ENCODE measurements at regions not wholly inside any gene's neighbourhood (a gene's known extent, or its start where the extent isn't known, plus 50 kb on each side); places are given as distances from the start of the nearest gene placed in this dataset.
A peak's percentile ranks its signal among the peaks of the same experiment; 100 is the strongest.

DNA sequence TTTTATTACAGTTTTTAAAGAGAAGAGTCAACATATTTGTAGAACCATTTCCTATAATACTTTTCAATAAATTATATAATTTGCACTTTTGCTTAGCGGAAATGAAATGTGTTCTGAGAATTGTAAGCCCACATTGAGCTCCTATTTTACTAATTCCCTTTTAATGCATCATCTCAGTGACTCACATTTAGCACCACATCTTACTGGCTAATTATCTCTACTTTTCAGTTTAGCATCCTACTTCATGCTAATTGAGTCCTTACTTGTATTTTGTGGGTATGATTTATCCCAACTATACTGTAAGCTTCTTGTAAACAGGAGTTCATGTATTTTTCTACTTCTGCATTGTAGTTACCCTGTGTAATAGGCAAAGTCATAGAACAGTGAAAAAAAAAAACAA is 67.5 kb downstream of the TMX1 start:
- no peak for DNase-seq (ENCODE audit: low read depth in 2 of 2)

- DNase-seq (ENCODE audit: low read depth in 2 of 2): no peak
Measured at GRCh38 chr14:51308866-51309265, 68.8 kb downstream of the TMX1 start.

DNA sequence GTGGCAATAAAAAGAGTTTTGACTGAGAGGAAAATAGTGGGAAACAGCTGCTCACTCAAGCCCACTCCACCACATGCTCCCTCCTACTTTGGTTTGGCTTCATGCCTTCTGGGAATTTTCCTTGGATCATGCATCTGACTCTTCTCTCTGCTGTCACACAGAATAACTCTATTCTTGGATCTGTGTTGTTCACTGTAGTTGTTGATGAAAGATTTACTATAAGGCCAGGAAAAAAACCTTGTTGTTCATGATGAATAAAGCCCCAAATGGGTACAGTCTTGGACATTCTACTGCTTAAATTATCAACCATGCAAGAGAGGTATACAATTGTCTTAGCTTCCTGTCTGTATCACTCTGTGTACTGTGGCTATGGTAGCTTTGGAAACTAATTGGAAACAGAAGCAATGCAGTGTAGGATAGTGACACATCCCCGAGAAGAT is 70.5 kb downstream of the TMX1 start:
- DNase-seq (ENCODE audit: low read depth in 2 of 2): peak; percentile 77 to 78

DNA sequence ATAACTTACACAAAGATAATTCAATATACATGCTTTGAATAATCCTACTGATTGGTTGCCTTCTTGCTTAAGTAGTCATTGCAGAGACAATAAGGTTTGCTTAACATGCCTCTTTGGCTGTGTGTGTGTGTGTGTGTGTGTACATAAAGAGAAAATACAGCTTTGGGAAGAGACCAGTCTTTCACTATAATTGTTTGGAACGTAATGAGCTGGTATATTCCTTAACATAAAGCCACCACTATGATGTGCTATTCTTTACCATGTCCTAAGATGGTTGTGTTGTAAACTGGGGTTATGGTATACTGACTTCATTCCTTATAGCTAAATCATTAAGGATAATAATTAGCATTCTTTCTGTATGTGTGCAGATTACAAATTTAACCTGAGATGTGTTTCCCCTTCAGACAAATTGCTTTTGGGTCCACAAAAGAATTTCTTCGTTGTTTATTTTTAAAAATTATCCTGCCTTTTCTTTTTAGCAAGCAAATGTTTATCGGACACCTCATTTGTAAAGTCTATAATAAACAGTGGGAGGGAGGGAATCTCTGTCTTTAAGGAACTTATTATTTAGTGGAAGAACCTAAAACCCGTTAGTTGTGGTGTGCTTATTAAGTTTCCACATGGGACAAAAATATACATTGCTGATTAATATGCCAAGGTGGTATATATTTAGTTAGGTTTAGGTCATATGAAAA is 74.4 kb downstream of the TMX1 start:
- DNase-seq (ENCODE audit: low read depth in 2 of 2): no peak

DNA sequence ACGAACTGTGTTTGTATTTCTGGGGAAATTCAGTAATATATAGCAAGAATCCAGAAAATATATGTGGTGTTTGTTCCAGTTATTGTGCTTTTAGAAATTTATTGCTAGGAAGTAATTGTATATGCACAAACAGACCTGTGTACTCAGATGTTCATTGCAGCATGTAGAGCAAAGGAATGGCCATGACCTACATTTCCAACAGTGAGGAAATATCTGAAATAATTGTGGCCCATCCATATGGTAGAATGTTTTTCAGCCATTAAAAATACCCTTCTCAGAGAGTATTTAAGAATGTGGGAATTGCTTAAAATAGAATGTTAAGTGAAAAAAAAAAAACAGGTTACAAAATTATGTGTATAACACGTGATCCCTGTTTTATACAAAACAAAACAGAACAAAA is 77.3 kb downstream of the TMX1 start:
- DNase-seq (ENCODE audit: low read depth in 2 of 2): peak; percentile 69 to 70

- DNase-seq (ENCODE audit: low read depth in 2 of 2): no peak
Measured at GRCh38 chr14:51318813-51319597, 79.0 kb downstream of the TMX1 start.

- no peak for DNase-seq (ENCODE audit: low read depth in 2 of 2)
Measured at GRCh38 chr14:51321036-51321435, 81.0 kb downstream of the TMX1 start.

DNA sequence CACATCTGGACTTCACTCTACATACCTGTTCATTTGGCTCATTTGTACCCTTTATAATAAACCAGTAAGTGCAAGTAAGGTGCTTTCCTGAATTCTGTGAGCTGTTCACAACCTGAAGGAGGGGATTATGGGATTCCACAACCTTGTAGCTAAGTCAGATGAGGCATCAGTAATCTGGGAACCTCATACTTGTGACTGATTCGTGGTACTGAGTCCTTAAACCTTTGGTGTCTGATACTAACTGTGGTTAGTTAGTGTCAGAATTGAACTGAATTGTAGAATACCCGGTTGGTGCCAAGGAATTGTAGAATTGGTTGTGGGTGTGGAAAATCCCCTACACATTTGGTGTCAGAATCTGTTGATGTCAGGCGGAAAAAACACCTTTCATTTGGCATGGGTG is 83.4 kb downstream of the TMX1 start:
- no peak for DNase-seq (ENCODE audit: low read depth in 2 of 2)

DNA sequence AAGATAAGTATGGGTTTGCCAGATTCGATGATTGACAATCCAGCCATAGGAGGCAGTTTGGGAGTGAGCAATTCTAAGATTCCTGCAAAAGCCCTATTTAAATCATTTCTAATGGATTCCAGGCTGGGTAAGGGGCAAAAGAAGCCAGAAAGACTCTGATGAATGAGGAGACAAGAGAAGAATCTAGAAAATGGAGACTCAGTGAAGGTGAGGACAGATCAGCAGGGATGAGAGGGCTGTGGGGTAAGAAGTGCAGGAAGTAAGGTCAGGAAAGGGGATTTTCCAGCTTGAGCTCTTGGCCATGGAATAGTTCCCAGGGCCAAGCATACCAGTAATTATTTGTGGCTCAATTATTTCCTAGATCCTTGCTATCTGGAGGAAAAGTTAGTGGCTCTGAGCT is 87.3 kb downstream of the TMX1 start:
- DNase-seq (ENCODE audit: low read depth in 2 of 2): peak in 1 of 2 experiments; percentile 36

GRCh38 chr14:51328064-51328771 is 88.2 kb downstream of the TMX1 start:
- DNase-seq (ENCODE audit: low read depth in 2 of 2): no peak

- no peak for DNase-seq (ENCODE audit: low read depth in 2 of 2)
Measured at GRCh38 chr14:51328772-51329353, 88.8 kb downstream of the TMX1 start.

GRCh38 chr14:51331486-51332367 is 91.7 kb downstream of the TMX1 start:
- no peak for DNase-seq (ENCODE audit: low read depth in 2 of 2)

DNA sequence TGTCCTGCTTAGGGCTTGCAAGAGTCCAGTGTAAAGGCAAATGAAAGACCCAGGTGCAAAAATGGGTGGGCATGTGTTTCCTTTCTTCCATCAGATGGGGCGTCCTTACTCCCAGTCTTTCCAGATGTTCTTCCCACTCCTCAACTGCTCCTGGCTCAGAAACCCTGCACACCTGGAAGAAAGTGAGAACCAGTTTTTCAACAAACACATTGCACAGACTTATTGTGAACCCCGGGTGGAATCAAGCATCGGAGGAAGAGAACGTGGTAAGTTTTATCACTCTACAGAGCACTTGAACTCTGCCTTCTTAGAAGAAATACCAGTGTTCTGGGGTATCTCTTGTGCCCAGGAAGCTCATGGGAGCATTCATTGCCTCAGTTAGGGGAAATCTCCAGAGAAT is 93.3 kb downstream of the TMX1 start:
- DNase-seq (ENCODE audit: low read depth in 2 of 2): no peak

GRCh38 chr14:51333901-51334521 is 94.0 kb downstream of the TMX1 start:
- DNase-seq (ENCODE audit: low read depth in 2 of 2): no peak

GRCh38 chr14:51334566-51334965 is 94.5 kb downstream of the TMX1 start:
- no peak for DNase-seq (ENCODE audit: low read depth in 2 of 2)

- DNase-seq (ENCODE audit: low read depth in 2 of 2): no peak
Measured at GRCh38 chr14:51335531-51335930, 95.5 kb downstream of the TMX1 start.

GRCh38 chr14:51335961-51336723 is 96.1 kb downstream of the TMX1 start:
- no peak for DNase-seq (ENCODE audit: low read depth in 2 of 2)

DNA sequence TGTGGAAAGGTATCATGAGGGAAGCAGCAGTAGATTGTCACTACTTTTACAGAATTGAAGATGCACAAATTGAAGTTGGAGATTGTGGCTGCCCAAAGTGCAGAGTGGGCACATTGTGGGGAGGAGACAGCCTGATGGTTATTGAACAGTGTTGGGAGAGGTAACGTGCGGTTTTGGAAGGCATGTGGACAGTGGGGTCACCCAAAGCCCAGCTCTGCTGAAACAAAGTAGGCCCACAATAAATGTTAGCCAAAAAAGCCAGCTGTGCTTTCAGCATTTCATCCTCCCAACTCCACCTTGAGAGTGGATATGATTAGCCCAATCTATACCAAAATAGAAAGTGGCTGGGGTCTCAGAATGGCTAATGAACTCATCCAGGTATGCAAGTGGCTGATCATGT is 96.7 kb downstream of the TMX1 start:
- DNase-seq (ENCODE audit: low read depth in 2 of 2): no peak

GRCh38 chr14:51337520-51337919 is 97.5 kb downstream of the TMX1 start:
- no peak for DNase-seq (ENCODE audit: low read depth in 2 of 2)

DNA sequence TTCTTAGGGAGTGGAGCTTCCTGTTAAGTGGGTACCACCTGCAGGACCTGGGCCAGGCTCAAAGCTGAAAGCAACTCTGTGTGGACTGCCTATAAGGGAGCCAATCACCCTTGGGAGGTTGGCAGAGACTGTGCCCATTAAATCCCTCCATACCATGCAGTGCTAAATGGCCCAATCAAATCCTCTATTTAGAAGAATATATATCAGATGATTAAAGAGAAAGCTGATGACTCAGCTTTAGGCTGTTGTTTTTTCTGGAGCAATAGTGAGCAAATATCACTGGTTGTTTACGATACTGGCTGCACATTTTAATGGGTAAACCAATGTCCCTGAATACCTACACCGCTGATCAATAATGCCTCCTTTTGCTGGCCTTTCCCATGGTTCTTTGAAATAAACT is 101.3 kb downstream of the TMX1 start:
- DNase-seq (ENCODE audit: low read depth in 2 of 2): no peak

Measured in fibroblast of skin of left biceps (primary cell).